ENCODE measurements at regions not wholly inside any gene's neighbourhood (a gene's known extent, or its start where the extent isn't known, plus 50 kb on each side); places are given as distances from the start of the nearest gene placed in this dataset.
"Not testable (repeated sequence)": the region's sequence is repeated elsewhere in the genome, so short reads cannot be mapped to it uniquely, and the experiment has no call there.

GRCh38 chr2:200126285-200126670 is 170.9 kb downstream of the MAIP1 start:
- TF ChIP-seq, protein P1, sequence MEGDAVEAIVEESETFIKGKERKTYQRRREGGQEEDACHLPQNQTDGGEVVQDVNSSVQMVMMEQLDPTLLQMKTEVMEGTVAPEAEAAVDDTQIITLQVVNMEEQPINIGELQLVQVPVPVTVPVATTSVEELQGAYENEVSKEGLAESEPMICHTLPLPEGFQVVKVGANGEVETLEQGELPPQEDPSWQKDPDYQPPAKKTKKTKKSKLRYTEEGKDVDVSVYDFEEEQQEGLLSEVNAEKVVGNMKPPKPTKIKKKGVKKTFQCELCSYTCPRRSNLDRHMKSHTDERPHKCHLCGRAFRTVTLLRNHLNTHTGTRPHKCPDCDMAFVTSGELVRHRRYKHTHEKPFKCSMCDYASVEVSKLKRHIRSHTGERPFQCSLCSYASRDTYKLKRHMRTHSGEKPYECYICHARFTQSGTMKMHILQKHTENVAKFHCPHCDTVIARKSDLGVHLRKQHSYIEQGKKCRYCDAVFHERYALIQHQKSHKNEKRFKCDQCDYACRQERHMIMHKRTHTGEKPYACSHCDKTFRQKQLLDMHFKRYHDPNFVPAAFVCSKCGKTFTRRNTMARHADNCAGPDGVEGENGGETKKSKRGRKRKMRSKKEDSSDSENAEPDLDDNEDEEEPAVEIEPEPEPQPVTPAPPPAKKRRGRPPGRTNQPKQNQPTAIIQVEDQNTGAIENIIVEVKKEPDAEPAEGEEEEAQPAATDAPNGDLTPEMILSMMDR (IDR thresholded peaks at IDR 0.05; ENCODE audit: insufficient read depth, low read depth, low read length): not testable (repeated sequence)
- TF ChIP-seq EZH2 (IDR thresholded peaks at IDR 0.05; ENCODE audit: insufficient read depth, low read length): not testable (repeated sequence)

Measured in astrocyte (in vitro differentiated cells and primary cell).